Uterus (tissue), 3 donors: ENCODE measurements at regions not wholly inside any gene's neighbourhood (a gene's known extent, or its start where the extent isn't known, plus 50 kb on each side); places are given as distances from the start of the nearest gene placed in this dataset.

Source experiments
- DNase-seq, 2 donors: peaks; one replicate each; pipeline ENCODE4 v3.0.0-alpha.2; 2019 to 2020
- H3K27ac ChIP-seq, 2 donors: fragments of 200-600 bp; sonication (generic); 1 replicate in 1 of 2; 2 replicates in 1 of 2; pipeline ENCODE4 v1.5.1; 2016 to 2018
- H3K27me3 ChIP-seq, 2 donors: fragments of 200-600 bp; sonication (generic); one replicate each; pipeline ENCODE4 v1.5.1; 2018 to 2019; ENCODE audit warnings: control low read depth in 1 of 2
- H3K36me3 ChIP-seq, 2 donors: fragments of 200-600 bp; sonication (generic); one replicate each; pipeline ENCODE4 v1.5.1; 2019; ENCODE audit warnings: control low read depth in 1 of 2
- H3K4me1 ChIP-seq, 2 donors: fragments of 200-600 bp; sonication (generic); one replicate each; pipeline ENCODE4 v1.5.1; 2018 to 2019; ENCODE audit warnings: control low read depth in 1 of 2
- H3K4me3 ChIP-seq, 2 donors: fragments of 200-600 bp; sonication (generic); 1 replicate in 1 of 2; 2 replicates in 1 of 2; pipeline ENCODE4 v1.5.1; 2018 to 2019; ENCODE audit warnings: mild to moderate bottlenecking in 1 of 2
- H3K9me3 ChIP-seq, 2 donors: fragments of 200-600 bp; sonication (generic); one replicate each; pipeline ENCODE4 v1.5.1; 2019; ENCODE audit warnings: control low read depth in 1 of 2
- POLR2A ChIP-seq, 2 donors: fragments of 450-650 bp; IDR thresholded peaks; one replicate each; pipeline ENCODE4 v1.6.1; 2016; ENCODE audit warnings: antibody characterized with exemption in 2 of 2, mild to moderate bottlenecking in 1 of 2, moderate library complexity in 1 of 2
- intact Hi-C: fragments of 100-400 bp; cut with DNase I; formaldehyde crosslinking; loops from one replicate; pipeline ENCODE4 v1.15.1; 2023; ENCODE audit warnings: low total_unique reads
- TF ChIP-seq, protein P1 (sequence below), 4 experiments: fragments of 200-600 bp in 2 of 4; fragments of 450-650 bp in 2 of 4; sonication (generic) in 2 of 4; IDR thresholded peaks; one replicate each; pipeline ENCODE4 v1.5.1; 2016 to 2019; ENCODE audit warnings: antibody characterized with exemption in 4 of 4, mild to moderate bottlenecking in 2 of 4, moderate library complexity in 1 of 4
- donor health status: DM: yes; HTN: yes; CAD: no.

DNA sequence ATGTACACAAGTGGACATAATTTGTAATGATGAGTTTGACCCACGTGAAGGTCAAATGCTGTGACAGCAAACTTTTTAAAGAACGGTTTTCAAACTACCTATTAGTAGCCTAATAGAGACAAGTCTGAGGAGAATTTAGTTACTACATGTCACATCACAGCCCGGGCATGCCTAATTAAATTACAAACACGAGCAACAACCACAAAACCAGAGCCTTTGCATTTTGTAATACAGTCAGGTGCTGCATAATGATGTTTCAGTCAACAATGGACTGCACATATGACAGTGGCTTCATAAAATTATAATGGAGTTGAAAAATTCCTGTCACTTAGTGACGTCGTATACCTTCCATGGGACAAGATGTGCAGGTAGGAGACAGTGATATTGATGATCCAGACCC, 274.5 kb downstream of the DACT1 start:
- intact Hi-C loops: no loop called here
- H3K27me3 ChIP-seq: no peaks in the 10 kb centered on the region
- no peaks in the 10 kb centered on the region for H3K4me1 ChIP-seq
- H3K27ac ChIP-seq: no peak overlapping the region
- H3K9me3 ChIP-seq: no peaks in the 10 kb centered on the region
- no peak for TF ChIP-seq POLR2A (IDR thresholded peaks at IDR 0.05)
- TF ChIP-seq, protein P1, sequence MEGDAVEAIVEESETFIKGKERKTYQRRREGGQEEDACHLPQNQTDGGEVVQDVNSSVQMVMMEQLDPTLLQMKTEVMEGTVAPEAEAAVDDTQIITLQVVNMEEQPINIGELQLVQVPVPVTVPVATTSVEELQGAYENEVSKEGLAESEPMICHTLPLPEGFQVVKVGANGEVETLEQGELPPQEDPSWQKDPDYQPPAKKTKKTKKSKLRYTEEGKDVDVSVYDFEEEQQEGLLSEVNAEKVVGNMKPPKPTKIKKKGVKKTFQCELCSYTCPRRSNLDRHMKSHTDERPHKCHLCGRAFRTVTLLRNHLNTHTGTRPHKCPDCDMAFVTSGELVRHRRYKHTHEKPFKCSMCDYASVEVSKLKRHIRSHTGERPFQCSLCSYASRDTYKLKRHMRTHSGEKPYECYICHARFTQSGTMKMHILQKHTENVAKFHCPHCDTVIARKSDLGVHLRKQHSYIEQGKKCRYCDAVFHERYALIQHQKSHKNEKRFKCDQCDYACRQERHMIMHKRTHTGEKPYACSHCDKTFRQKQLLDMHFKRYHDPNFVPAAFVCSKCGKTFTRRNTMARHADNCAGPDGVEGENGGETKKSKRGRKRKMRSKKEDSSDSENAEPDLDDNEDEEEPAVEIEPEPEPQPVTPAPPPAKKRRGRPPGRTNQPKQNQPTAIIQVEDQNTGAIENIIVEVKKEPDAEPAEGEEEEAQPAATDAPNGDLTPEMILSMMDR (IDR thresholded peaks at IDR 0.05): no peak
- no peaks in the 10 kb centered on the region for H3K36me3 ChIP-seq
- H3K4me3 ChIP-seq: no peak overlapping the region
- DNase-seq: no peak

DNA sequence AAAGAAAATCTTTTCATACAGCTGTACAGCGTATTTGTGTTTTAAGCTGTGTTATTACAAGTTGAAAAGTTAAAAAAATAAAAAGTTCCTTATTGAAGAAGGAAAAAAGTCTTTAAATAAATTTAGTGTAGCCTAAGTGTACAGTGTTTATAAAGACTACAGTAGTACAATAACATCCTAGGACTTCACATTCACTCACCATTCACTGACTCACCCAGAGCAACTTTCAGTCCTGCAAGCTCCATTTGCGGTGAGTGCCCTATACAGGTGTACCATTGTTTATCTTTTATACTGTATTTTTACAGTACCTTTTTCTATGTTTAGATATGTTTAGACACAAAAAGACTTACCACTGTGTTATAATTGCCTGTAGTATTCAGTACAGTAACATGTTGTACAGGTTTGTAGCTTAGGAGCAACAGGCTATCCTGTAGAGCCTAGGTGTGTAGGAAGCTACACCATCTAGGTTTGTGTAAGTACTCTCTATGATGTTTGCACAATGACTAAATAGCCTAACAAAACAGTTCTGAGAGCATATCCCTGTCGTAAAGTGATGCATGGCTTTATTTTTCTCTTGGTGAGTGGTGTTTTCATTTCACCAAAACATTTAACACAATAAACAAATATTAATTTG, 275.2 kb downstream of the DACT1 start:
- intact Hi-C loops: no loop called here

DNA sequence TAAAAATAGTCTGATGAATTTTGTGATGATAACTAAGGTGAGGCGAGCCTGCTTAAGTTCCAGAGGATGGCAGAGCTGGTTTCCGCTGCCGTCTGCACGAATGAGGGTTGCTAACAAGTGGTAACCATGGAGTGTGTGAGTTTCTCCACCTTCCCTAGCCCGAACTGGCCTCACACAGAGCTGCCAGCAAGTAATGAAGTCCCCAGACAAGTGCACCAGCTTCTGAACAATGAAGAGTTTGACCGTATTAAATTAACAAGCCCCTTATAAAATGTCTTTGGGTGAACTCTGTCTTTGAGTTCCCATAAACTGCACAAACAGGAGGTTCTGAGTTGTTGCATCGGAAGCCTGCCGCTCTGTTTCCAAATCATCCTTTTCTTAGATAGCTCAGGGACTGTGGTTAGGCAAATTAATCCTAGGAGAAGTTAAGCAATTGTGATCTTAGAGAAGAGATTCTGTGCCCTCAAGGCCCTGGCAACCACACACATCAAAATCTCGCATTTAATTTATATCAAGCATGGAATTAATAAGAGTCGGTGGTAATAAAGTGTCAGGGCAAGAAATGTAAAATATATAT, 274.1 kb upstream of the DAAM1 start:
- no peak for TF ChIP-seq POLR2A (IDR thresholded peaks at IDR 0.05)
- TF ChIP-seq, protein P1 (IDR thresholded peaks at IDR 0.05): no peak
- Histone ChIP-seq H3K4me3 (no peak overlapping the region), H3K27ac (no peak overlapping the region), H3K4me1 (no peaks in the 10 kb centered on the region), H3K9me3 (no peaks in the 10 kb centered on the region), H3K36me3 (no peaks in the 10 kb centered on the region), H3K27me3 (no peaks in the 10 kb centered on the region)
- intact Hi-C loops: no loop called here
- DNase-seq: no peak

More for the DNA sequence above, 275.2 kb downstream of the DACT1 start:
- Histone ChIP-seq H3K9me3 (no peaks in the 10 kb centered on the region), H3K27me3 (no peaks in the 10 kb centered on the region), H3K4me3 (no peak overlapping the region), H3K27ac (no peak overlapping the region), H3K36me3 (no peaks in the 10 kb centered on the region), H3K4me1 (no peaks in the 10 kb centered on the region)
- DNase-seq: no peak
- no peak for TF ChIP-seq POLR2A (IDR thresholded peaks at IDR 0.05)

DNA sequence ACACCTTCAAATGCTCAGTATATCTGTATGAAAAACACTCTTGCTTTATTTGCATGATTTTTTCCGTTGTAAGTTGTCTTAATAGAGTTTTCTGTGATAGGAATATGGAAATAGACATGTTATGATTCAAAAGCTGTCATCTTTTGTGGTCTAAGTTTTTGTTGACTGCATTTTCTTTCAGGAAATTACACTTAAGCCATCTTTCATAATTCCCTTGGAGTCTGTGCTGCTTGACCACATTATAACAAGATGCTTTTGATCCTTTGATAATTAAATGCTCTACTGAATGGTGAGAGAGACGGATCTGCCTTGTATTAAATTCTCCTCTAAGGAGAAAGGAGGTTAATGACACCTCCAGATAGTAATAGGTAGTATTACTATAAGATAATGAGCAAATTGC, 272.8 kb upstream of the DAAM1 start:
- Histone ChIP-seq H3K4me1 (no peaks in the 10 kb centered on the region), H3K4me3 (no peak overlapping the region), H3K36me3 (no peaks in the 10 kb centered on the region), H3K9me3 (no peaks in the 10 kb centered on the region), H3K27ac (no peak overlapping the region), H3K27me3 (no peaks in the 10 kb centered on the region)
- no peak for DNase-seq
- intact Hi-C loops: no loop called here
- TF ChIP-seq, protein P1 (IDR thresholded peaks at IDR 0.05): no peak
- no peak for TF ChIP-seq POLR2A (IDR thresholded peaks at IDR 0.05)

DNA sequence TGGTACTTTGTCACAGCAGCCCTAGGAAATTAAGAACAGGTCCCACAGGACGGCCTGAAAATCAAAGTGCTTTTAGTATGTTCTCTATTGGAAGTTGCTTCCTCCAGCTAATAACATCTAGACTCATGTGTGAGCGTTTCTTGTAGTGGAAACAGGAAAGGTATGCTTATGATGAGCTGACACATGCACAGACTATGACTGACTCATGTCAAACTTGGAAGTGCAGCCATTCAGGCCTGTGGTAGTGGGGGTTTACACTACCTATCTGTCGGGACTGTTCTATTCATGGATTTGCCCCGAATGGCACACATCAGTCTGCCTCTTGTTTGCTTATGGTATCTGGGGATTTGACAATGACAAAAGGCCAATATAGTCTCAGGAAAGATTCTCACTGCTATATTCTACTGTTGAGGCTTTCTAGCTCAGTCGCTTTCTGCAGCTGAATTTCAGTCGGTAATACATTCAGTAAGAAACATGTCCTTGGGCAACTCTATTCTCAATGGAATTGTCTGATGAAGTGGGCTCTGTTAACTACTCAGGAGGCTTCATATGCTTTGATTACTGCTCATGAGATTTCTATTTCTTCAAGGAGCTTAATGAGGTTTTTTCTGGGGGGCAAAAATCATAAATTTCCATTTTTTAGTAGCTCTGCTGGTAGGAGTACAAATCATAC, 270.3 kb upstream of the DAAM1 start:
- Histone ChIP-seq H3K9me3 (no peaks in the 10 kb centered on the region), H3K4me1 (no peaks in the 10 kb centered on the region), H3K27me3 (no peaks in the 10 kb centered on the region), H3K27ac (no peak overlapping the region), H3K36me3 (no peaks in the 10 kb centered on the region), H3K4me3 (no peak overlapping the region)
- DNase-seq: no peak
- intact Hi-C loops: no loop called here
- TF ChIP-seq POLR2A (IDR thresholded peaks at IDR 0.05): no peak
- TF ChIP-seq, protein P1 (IDR thresholded peaks at IDR 0.05): no peak
